Neural cell (in vitro differentiated cells): ENCODE measurements at regions not wholly inside any gene's neighbourhood (a gene's known extent, or its start where the extent isn't known, plus 50 kb on each side); places are given as distances from the start of the nearest gene placed in this dataset.

ENCODE experiments used
- H2AFZ ChIP-seq: fragments of 200-600, 300-800 bp; sonication (generic), shearing (Covaris generic); 2 replicates; pipeline ENCODE4 v1.6.0; 2014; ENCODE audit warnings: low read depth, mild to moderate bottlenecking, antibody characterized with exemption, low read length, moderate library complexity
- H3F3A ChIP-seq: fragments of 200-600 bp; shearing (Covaris generic); 2 replicates; pipeline ENCODE4 v1.6.1; 2016; ENCODE audit warnings: mild to moderate bottlenecking, moderate library complexity, mixed read lengths, antibody characterized with exemption, low read length; ENCODE audit not compliant: insufficient read depth, poor library complexity, severe bottlenecking
- H3K27ac ChIP-seq: fragments of 200-600, 300-800 bp; sonication (generic), shearing (Covaris generic); 2 replicates; pipeline ENCODE4 v1.5.1; 2014; ENCODE audit warnings: mild to moderate bottlenecking, low read length, moderate library complexity
- H3K27me3 ChIP-seq: fragments of 300-800, 200-600 bp; sonication (generic), shearing (Covaris generic); 2 replicates; pipeline ENCODE4 v1.6.0; 2014; ENCODE audit warnings: mild to moderate bottlenecking, low read depth, low read length, moderate library complexity; ENCODE audit not compliant: insufficient read depth
- H3K36me3 ChIP-seq: fragments of 300-800, 200-600 bp; sonication (generic), shearing (Covaris generic); 2 replicates; pipeline ENCODE4 v1.5.1; 2014; ENCODE audit warnings: mild to moderate bottlenecking, antibody characterized with exemption, low read length, moderate library complexity; ENCODE audit not compliant: insufficient read depth
- H3K4me2 ChIP-seq: fragments of 300-800, 200-600 bp; sonication (generic), shearing (Covaris generic); 2 replicates; pipeline ENCODE4 v1.6.0; 2014; ENCODE audit warnings: mild to moderate bottlenecking, low read length
- H3K4me3 ChIP-seq: fragments of 300-800, 200-600 bp; sonication (generic), shearing (Covaris generic); 2 replicates; pipeline ENCODE4 v1.5.1; 2014; ENCODE audit warnings: mild to moderate bottlenecking, low read length, moderate library complexity
- H3K79me2 ChIP-seq: fragments of 200-600 bp; shearing (Covaris generic); replicated peaks from 2 replicates; pipeline ENCODE4 v1.6.0; 2014; ENCODE audit warnings: mild to moderate bottlenecking, low read length, moderate library complexity; ENCODE audit not compliant: insufficient read depth
- H3K9ac ChIP-seq: fragments of 300-800, 200-600 bp; sonication (generic), shearing (Covaris generic); 2 replicates; pipeline ENCODE4 v1.6.1; 2016; ENCODE audit warnings: mild to moderate bottlenecking, low read length, mixed read lengths
- H3K9me2 ChIP-seq: fragments of 200-600 bp; shearing (Covaris generic); 2 replicates; pipeline ENCODE4 v1.6.1; 2016; ENCODE audit warnings: mild to moderate bottlenecking, low read length, mixed read lengths; ENCODE audit not compliant: insufficient read depth
- H3K9me3 ChIP-seq: fragments of 200-600, 300-800 bp; sonication (generic), shearing (Covaris generic); 2 replicates; pipeline ENCODE4 v1.6.1; 2016; ENCODE audit warnings: mild to moderate bottlenecking, mixed run types, low read length, moderate library complexity, mixed read lengths
- H4K20me1 ChIP-seq: fragments of 200-600 bp; shearing (Covaris generic); 2 replicates; pipeline ENCODE4 v1.6.1; 2016; ENCODE audit warnings: mild to moderate bottlenecking, mixed run types; ENCODE audit not compliant: insufficient read depth
- CTCF ChIP-seq: fragments of 450-650 bp; IDR thresholded peaks from 2 replicates; pipeline ENCODE4 v1.5.1; 2014; ENCODE audit warnings: antibody characterized with exemption, mild to moderate bottlenecking, moderate library complexity; ENCODE audit not compliant: poor library complexity, severe bottlenecking
- EP300 ChIP-seq: fragments of 450-650 bp; conservative IDR thresholded peaks from 2 replicates; pipeline ENCODE4 v1.6.1; 2014; ENCODE audit warnings: antibody characterized with exemption, mild to moderate bottlenecking, moderate library complexity; ENCODE audit not compliant: poor library complexity, severe bottlenecking
- EZH2 ChIP-seq: fragments of 200-600, 300-800 bp; shearing (Covaris generic), sonication (generic); IDR thresholded peaks from 2 replicates; pipeline ENCODE4 v1.6.1; 2014; ENCODE audit warnings: antibody characterized with exemption, low read length, borderline replicate concordance, mild to moderate bottlenecking; ENCODE audit not compliant: insufficient read depth, poor library complexity, severe bottlenecking
- MXI1 ChIP-seq: fragments of 450-650 bp; conservative IDR thresholded peaks from 2 replicates; pipeline ENCODE4 v1.6.1; 2014; ENCODE audit warnings: antibody characterized with exemption, mild to moderate bottlenecking; ENCODE audit not compliant: poor library complexity, severe bottlenecking
- POLR2AphosphoS5 ChIP-seq: IDR thresholded peaks from 2 replicates; pipeline ENCODE4 v1.6.1; 2012
- RAD21 ChIP-seq: fragments of 450-650 bp; conservative IDR thresholded peaks from 2 replicates; pipeline ENCODE4 v1.6.1; 2014; ENCODE audit warnings: antibody characterized with exemption, mild to moderate bottlenecking, moderate library complexity
- REST ChIP-seq: IDR thresholded peaks from 2 replicates; pipeline ENCODE4 v1.6.1; 2012; ENCODE audit warnings: borderline replicate concordance
- SMC3 ChIP-seq: fragments of 450-650 bp; conservative IDR thresholded peaks from 2 replicates; pipeline ENCODE4 v1.6.1; 2014; ENCODE audit warnings: antibody characterized with exemption, mild to moderate bottlenecking, moderate library complexity; ENCODE audit not compliant: poor library complexity
- TAF1 ChIP-seq: IDR thresholded peaks from 2 replicates; pipeline ENCODE4 v1.6.1; 2012; ENCODE audit warnings: low read depth

- H3K4me2 ChIP-seq: no peak overlapping the region
- H3K9me2 ChIP-seq: no peaks in the 10 kb centered on the region
- H3K27me3 ChIP-seq: no peaks in the 10 kb centered on the region
- H2AFZ ChIP-seq: no peak overlapping the region
- no peak overlapping the region for H3K4me3 ChIP-seq
- no peaks in the 10 kb centered on the region for H3K9me3 ChIP-seq
- no peak overlapping the region for H3K9ac ChIP-seq
- no peak for TF ChIP-seq MXI1
- TF ChIP-seq EP300: no peak
- TF ChIP-seq REST: no peak
- TF ChIP-seq CTCF: no peak
- TF ChIP-seq RAD21: no peak
- TF ChIP-seq TAF1: no peak
- no peak for TF ChIP-seq SMC3
- TF ChIP-seq POLR2AphosphoS5: no peak
- TF ChIP-seq EZH2: no peak
- H3K36me3 ChIP-seq: no peaks in the 10 kb centered on the region
- H3K79me2 ChIP-seq: no peaks in the 10 kb centered on the region
- H4K20me1 ChIP-seq: no peaks in the 10 kb centered on the region
- no peak overlapping the region for H3K27ac ChIP-seq
- H3F3A ChIP-seq: no peaks in the 10 kb centered on the region
Observed at GRCh38 chr4:97504713-97505112, 638.6 kb downstream of the STPG2 start.

- H3K9me3 ChIP-seq: no peaks in the 10 kb centered on the region
- H3F3A ChIP-seq: no peaks in the 10 kb centered on the region
- no peaks in the 10 kb centered on the region for H3K27me3 ChIP-seq
- no peak overlapping the region for H3K27ac ChIP-seq
- H3K36me3 ChIP-seq: no peaks in the 10 kb centered on the region
- H3K79me2 ChIP-seq: no peaks in the 10 kb centered on the region
- no peak overlapping the region for H3K4me2 ChIP-seq
- H3K9ac ChIP-seq: no peak overlapping the region
- no peak overlapping the region for H3K4me3 ChIP-seq
- H3K9me2 ChIP-seq: no peaks in the 10 kb centered on the region
- no peak overlapping the region for H2AFZ ChIP-seq
- no peak for TF ChIP-seq RAD21
- no peak for TF ChIP-seq CTCF
- TF ChIP-seq TAF1: no peak
- no peak for TF ChIP-seq EZH2
- no peak for TF ChIP-seq EP300
- no peak for TF ChIP-seq REST
- no peak for TF ChIP-seq MXI1
- no peak for TF ChIP-seq SMC3
- TF ChIP-seq POLR2AphosphoS5: no peak
- H4K20me1 ChIP-seq: no peaks in the 10 kb centered on the region
Observed at GRCh38 chr4:97507587-97508245, 635.6 kb downstream of the STPG2 start.
